Caco-2 (cell line): ENCODE measurements at regions not wholly inside any gene's neighbourhood (a gene's known extent, or its start where the extent isn't known, plus 50 kb on each side); places are given as distances from the start of the nearest gene placed in this dataset.

Source experiments
- BruUV-seq: library from RNA; stranded (reverse); fragments of 400-500 nt; replicated peaks from 2 replicates; lab custom pipeline; 2021; lab: Mats Ljungman, UMichigan
- CTCF ChIA-PET: fragments of 300-600 bp; sonication (Branson Sonifier 250); formaldehyde crosslinking; loops from one replicate; lab custom pipeline; 2022; ENCODE audit warnings: antibody characterized with exemption; lab: Charles Lee
- POLR2A ChIA-PET: fragments of 300-600 bp; sonication (Branson Sonifier 250); formaldehyde crosslinking; loops from one replicate; lab custom pipeline; 2022; ENCODE audit warnings: antibody characterized with exemption; lab: Charles Lee
- DNase-seq, 2 experiments: peaks; one replicate each; pipeline versions ENCODE4 v3.0.0 to v3.0.0-alpha.2; 2020 to 2022
- H3K27me3 ChIP-seq: replicated peaks from 2 replicates; pipeline ENCODE4 v1.6.0; 2011; ENCODE audit warnings: low read length; ENCODE audit not compliant: control insufficient read depth, insufficient read depth
- H3K36me3 ChIP-seq: 2 replicates; pipeline ENCODE4 v1.5.1; 2011; ENCODE audit warnings: low read length; ENCODE audit not compliant: control insufficient read depth, insufficient read depth
- H3K4me1 ChIP-seq: fragments of 250-450 bp; sonication (Bioruptor Pico); 2 replicates; pipeline ENCODE4 v1.5.1; 2020; ENCODE audit warnings: mild to moderate bottlenecking
- H3K4me3 ChIP-seq: 2 replicates; pipeline ENCODE4 v1.5.1; 2011; ENCODE audit warnings: low read depth, mild to moderate bottlenecking, control low read depth, low read length
- H3K9me3 ChIP-seq: fragments of 250-450 bp; sonication (Bioruptor Pico); 2 replicates; pipeline ENCODE4 v1.5.1; 2020; ENCODE audit warnings: mild to moderate bottlenecking, moderate library complexity
- H3K27ac Mint-ChIP-seq: one replicate; pipeline ENCODE4 v1.8.0; 2022; ENCODE audit warnings: mixed read lengths; ENCODE audit not compliant: unreplicated experiment
- H3K27me3 Mint-ChIP-seq: one replicate; pipeline ENCODE4 v1.8.0; 2022; ENCODE audit warnings: mixed read lengths; ENCODE audit not compliant: insufficient read depth, unreplicated experiment
- H3K36me3 Mint-ChIP-seq: one replicate; pipeline ENCODE4 v1.8.0; 2022; ENCODE audit warnings: mild to moderate bottlenecking, mixed read lengths; ENCODE audit not compliant: insufficient read depth, unreplicated experiment
- H3K4me1 Mint-ChIP-seq: one replicate; pipeline ENCODE4 v1.8.0; 2022; ENCODE audit warnings: low read depth, mixed read lengths; ENCODE audit not compliant: unreplicated experiment
- H3K4me3 Mint-ChIP-seq: one replicate; pipeline ENCODE4 v1.8.0; 2022; ENCODE audit warnings: mild to moderate bottlenecking, moderate library complexity, mixed read lengths; ENCODE audit not compliant: unreplicated experiment
- H3K9me3 Mint-ChIP-seq: one replicate; pipeline ENCODE4 v1.8.0; 2022; ENCODE audit warnings: mixed read lengths; ENCODE audit not compliant: unreplicated experiment
- intact Hi-C: fragments of 100-400 bp; cut with micrococcal nuclease; formaldehyde crosslinking; loops from one replicate; pipeline ENCODE4 v1.10.0; 2022; ENCODE audit not compliant: unreplicated experiment
- TF ChIP-seq, protein P1 (sequence below), 2 experiments: fragments of 200-600 bp in 1 of 2; IDR thresholded peaks; 1 replicate in 1 of 2; 2 replicates in 1 of 2; pipeline versions ENCODE4 v1.5.1 to v1.8.0; 2011 to 2022; ENCODE audit warnings: antibody characterized with exemption in 1 of 2, control low read depth in 1 of 2, inconsistent platforms in 1 of 2, low read depth in 1 of 2, low read length in 1 of 2, mild to moderate bottlenecking in 1 of 2, moderate library complexity in 1 of 2; ENCODE audit not compliant: insufficient read depth in 1 of 2, severe bottlenecking in 1 of 2, unreplicated experiment in 1 of 2

DNA sequence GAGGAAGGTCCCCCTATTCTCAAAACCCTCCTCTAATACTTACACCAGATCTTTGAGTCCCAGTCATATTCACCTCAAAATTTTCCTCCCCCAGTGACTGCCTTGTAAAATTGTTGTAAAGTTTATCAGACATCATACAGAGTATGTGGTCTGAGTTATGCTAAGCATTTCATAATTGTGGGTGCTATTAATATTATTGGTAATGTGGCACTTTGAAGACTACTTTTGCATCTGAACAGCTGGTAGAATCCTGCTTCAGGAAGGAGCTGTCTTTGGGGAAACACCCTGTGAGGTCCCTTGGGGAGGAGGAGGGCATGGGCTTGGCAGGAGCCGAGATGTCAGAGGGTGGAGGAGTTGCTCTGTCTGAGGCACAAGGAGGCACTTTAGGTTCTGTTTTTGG lies 164.9 kb upstream of the ZNF618 start:
- intact Hi-C loops, result no loop called here
- no TSS peak for BruUV-seq
- ChIA-PET POLR2A (no interaction called here), CTCF (no interaction called here)
- peaks cover 4% of the 10 kb centered on the region for H3K27me3 Mint-ChIP-seq
- H3K36me3 Mint-ChIP-seq, result no peaks in the 10 kb centered on the region
- no peaks in the 10 kb centered on the region for H3K27me3 ChIP-seq
- no peak overlapping the region for H3K4me3 Mint-ChIP-seq
- DNase-seq, result no peak
- H3K4me1 ChIP-seq, result peaks cover 3% of the 10 kb centered on the region
- TF ChIP-seq, protein P1, sequence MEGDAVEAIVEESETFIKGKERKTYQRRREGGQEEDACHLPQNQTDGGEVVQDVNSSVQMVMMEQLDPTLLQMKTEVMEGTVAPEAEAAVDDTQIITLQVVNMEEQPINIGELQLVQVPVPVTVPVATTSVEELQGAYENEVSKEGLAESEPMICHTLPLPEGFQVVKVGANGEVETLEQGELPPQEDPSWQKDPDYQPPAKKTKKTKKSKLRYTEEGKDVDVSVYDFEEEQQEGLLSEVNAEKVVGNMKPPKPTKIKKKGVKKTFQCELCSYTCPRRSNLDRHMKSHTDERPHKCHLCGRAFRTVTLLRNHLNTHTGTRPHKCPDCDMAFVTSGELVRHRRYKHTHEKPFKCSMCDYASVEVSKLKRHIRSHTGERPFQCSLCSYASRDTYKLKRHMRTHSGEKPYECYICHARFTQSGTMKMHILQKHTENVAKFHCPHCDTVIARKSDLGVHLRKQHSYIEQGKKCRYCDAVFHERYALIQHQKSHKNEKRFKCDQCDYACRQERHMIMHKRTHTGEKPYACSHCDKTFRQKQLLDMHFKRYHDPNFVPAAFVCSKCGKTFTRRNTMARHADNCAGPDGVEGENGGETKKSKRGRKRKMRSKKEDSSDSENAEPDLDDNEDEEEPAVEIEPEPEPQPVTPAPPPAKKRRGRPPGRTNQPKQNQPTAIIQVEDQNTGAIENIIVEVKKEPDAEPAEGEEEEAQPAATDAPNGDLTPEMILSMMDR (IDR thresholded peaks at IDR 0.05; ENCODE audit: insufficient read depth in 1 of 2, low read depth in 1 of 2, low read length in 1 of 2, severe bottlenecking in 1 of 2, unreplicated experiment in 1 of 2), result no peak
- H3K9me3 ChIP-seq, result no peaks in the 10 kb centered on the region
- H3K4me1 Mint-ChIP-seq, result no peaks in the 10 kb centered on the region
- no peaks in the 10 kb centered on the region for H3K36me3 ChIP-seq
- H3K27ac Mint-ChIP-seq, result no peak overlapping the region
- H3K4me3 ChIP-seq, result no peak overlapping the region
- H3K9me3 Mint-ChIP-seq, result no peaks in the 10 kb centered on the region

- no peak for DNase-seq
- Histone ChIP-seq H3K4me1 (no peaks in the 10 kb centered on the region), H3K4me3 (no peak overlapping the region), H3K27me3 (no peaks in the 10 kb centered on the region), H3K36me3 (no peaks in the 10 kb centered on the region), H3K9me3 (no peaks in the 10 kb centered on the region)
- Mint-ChIP-seq H3K4me3 (no peak overlapping the region), H3K4me1 (no peaks in the 10 kb centered on the region), H3K27ac (no peak overlapping the region), H3K27me3 (peaks cover 4% of the 10 kb centered on the region), H3K9me3 (no peaks in the 10 kb centered on the region), H3K36me3 (no peaks in the 10 kb centered on the region)
- TF ChIP-seq, protein P1 (IDR thresholded peaks at IDR 0.05; ENCODE audit: insufficient read depth in 1 of 2, low read depth in 1 of 2, low read length in 1 of 2, severe bottlenecking in 1 of 2, unreplicated experiment in 1 of 2), result no peak
- BruUV-seq, result no TSS peak
- intact Hi-C loops, result no loop called here
- ChIA-PET CTCF (no interaction called here), POLR2A (no interaction called here)
Measured at GRCh38 chr9:113712053-113712452, 164.1 kb upstream of the ZNF618 start.

DNA sequence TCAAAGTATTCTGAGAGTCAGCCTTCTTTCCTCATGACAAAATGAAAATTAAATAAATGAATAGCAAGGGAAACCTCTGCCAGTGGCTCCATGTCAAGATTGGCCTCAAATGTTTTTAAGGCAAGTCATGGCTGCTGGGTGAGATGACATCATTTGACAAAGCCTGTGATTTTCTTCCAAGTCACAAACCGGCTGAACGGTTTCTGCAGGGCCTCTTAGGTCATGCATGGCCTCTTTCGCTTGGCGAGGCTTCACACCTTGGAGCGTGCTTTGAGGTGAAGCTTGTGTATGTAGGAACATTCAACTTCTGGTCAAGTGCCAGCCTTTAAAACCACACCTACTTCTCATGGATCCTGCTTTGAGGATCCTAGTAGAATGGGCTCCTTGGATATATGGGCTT lies 161.0 kb upstream of the ZNF618 start:
- Histone ChIP-seq H3K27me3 (no peaks in the 10 kb centered on the region), H3K4me3 (no peak overlapping the region), H3K4me1 (no peaks in the 10 kb centered on the region), H3K9me3 (no peaks in the 10 kb centered on the region), H3K36me3 (no peaks in the 10 kb centered on the region)
- Mint-ChIP-seq H3K4me1 (no peaks in the 10 kb centered on the region), H3K27ac (no peak overlapping the region), H3K27me3 (peaks cover 10% of the 10 kb centered on the region), H3K4me3 (no peak overlapping the region), H3K9me3 (no peaks in the 10 kb centered on the region), H3K36me3 (no peaks in the 10 kb centered on the region)
- no peak for DNase-seq
- ChIA-PET POLR2A (no interaction called here), CTCF (no interaction called here)
- intact Hi-C loops, result no loop called here
- TF ChIP-seq, protein P1 (IDR thresholded peaks at IDR 0.05; ENCODE audit: insufficient read depth in 1 of 2, low read depth in 1 of 2, low read length in 1 of 2, severe bottlenecking in 1 of 2, unreplicated experiment in 1 of 2), result no peak
- no TSS peak for BruUV-seq
